Endodermal cell (in vitro differentiated cells): ENCODE measurements at regions not wholly inside any gene's neighbourhood (a gene's known extent, or its start where the extent isn't known, plus 50 kb on each side); places are given as distances from the start of the nearest gene placed in this dataset.

ENCODE experiments used
- DNase-seq: peaks from one replicate; pipeline ENCODE4 v3.0.0-alpha.2; 2017
- H3K27ac ChIP-seq: 2 replicates; pipeline ENCODE4 v1.5.1; 2013; ENCODE audit warnings: mild to moderate bottlenecking, low read depth, low read length, moderate library complexity
- H3K27me3 ChIP-seq: 2 replicates; pipeline ENCODE4 v1.6.1; 2013; ENCODE audit warnings: mild to moderate bottlenecking, low read length, moderate library complexity; ENCODE audit not compliant: insufficient read depth, control insufficient read depth, poor library complexity, severe bottlenecking
- H3K36me3 ChIP-seq: 2 replicates; pipeline ENCODE4 v1.7.0; 2013; ENCODE audit warnings: mild to moderate bottlenecking, low read length, moderate library complexity; ENCODE audit not compliant: control insufficient read depth, insufficient read depth
- H3K4me1 ChIP-seq: one replicate; pipeline ENCODE4 v1.7.0; 2013; ENCODE audit warnings: low read length; ENCODE audit not compliant: control insufficient read depth, insufficient read depth
- H3K4me3 ChIP-seq: 2 replicates; pipeline ENCODE4 v1.5.1; 2013; ENCODE audit warnings: mild to moderate bottlenecking, low read length, moderate library complexity
- H3K9ac ChIP-seq: 2 replicates; pipeline ENCODE4 v1.6.1; 2013; ENCODE audit warnings: mild to moderate bottlenecking, low read length, moderate library complexity; ENCODE audit not compliant: poor library complexity, severe bottlenecking; ENCODE audit errors: extremely low read depth
- H3K9me3 ChIP-seq: 2 replicates; pipeline ENCODE4 v1.6.1; 2013; ENCODE audit warnings: mild to moderate bottlenecking, low read length, moderate library complexity; ENCODE audit not compliant: control insufficient read depth
- H3K27ac Mint-ChIP-seq: 2 replicates; pipeline ENCODE4 v1.8.0; 2020; ENCODE audit warnings: mixed read lengths
- H3K27me3 Mint-ChIP-seq: 2 replicates; pipeline ENCODE4 v1.8.0; 2021; ENCODE audit warnings: mild to moderate bottlenecking, mixed read lengths; ENCODE audit not compliant: insufficient read depth
- H3K36me3 Mint-ChIP-seq: 2 replicates; pipeline ENCODE4 v1.8.0; 2020; ENCODE audit warnings: low read depth, mixed read lengths
- H3K4me1 Mint-ChIP-seq: 2 replicates; pipeline ENCODE4 v1.8.0; 2020; ENCODE audit warnings: mixed read lengths
- H3K4me3 Mint-ChIP-seq: 2 replicates; pipeline ENCODE4 v1.8.0; 2020; ENCODE audit warnings: mild to moderate bottlenecking, moderate library complexity, mixed read lengths
- H3K9me3 Mint-ChIP-seq: 2 replicates; pipeline ENCODE4 v1.8.0; 2020; ENCODE audit warnings: mild to moderate bottlenecking, mixed read lengths
- WGBS, 2 experiments: methylation state at CpG; one replicate each; pipeline versions ENCODE4 v1.1.5 to v1.1.7; 2013; ENCODE audit warnings: missing lambda C conversion rate in 2 of 2, mixed read lengths in 1 of 2; ENCODE audit not compliant: insufficient coverage in 1 of 2, insufficient read length in 1 of 2; 5-methylcytosine and 5-hydroxymethylcytosine counted together
- TF ChIP-seq, protein P1 (sequence below): fragments of 200-600 bp; sonication (generic); conservative IDR thresholded peaks from 2 replicates; pipeline ENCODE4 v1.5.0; 2021; ENCODE audit warnings: antibody characterized with exemption, mild to moderate bottlenecking

DNA sequence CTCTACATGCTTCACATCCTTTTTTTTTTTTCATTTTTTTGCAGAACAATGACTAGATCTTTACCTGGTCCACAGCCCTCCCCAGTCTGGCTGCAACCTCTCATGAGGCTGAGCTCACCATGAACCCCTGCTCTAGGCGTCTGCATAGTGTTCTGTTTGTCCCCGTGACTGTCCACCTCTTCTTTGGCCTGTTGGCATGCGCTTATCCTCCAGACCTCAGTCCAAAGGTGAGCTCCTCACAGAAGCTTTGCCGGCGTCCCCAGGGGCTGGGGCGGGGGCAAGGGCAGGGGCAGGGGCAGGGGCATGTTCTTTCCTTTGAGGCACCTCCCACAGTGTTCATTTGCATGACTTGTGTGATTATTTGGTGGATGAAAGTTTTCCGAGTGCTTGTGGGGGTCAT lies 218.4 kb upstream of the ZNF32 start:
- no peaks in the 10 kb centered on the region for H3K9me3 ChIP-seq
- no peaks in the 10 kb centered on the region for H3K9me3 Mint-ChIP-seq
- H3K27ac ChIP-seq: no peak overlapping the region
- WGBS, 2 experiments: 83 to 96% methylated on average over 2 to 7 of the region's 7 CpGs
- TF ChIP-seq, protein P1, sequence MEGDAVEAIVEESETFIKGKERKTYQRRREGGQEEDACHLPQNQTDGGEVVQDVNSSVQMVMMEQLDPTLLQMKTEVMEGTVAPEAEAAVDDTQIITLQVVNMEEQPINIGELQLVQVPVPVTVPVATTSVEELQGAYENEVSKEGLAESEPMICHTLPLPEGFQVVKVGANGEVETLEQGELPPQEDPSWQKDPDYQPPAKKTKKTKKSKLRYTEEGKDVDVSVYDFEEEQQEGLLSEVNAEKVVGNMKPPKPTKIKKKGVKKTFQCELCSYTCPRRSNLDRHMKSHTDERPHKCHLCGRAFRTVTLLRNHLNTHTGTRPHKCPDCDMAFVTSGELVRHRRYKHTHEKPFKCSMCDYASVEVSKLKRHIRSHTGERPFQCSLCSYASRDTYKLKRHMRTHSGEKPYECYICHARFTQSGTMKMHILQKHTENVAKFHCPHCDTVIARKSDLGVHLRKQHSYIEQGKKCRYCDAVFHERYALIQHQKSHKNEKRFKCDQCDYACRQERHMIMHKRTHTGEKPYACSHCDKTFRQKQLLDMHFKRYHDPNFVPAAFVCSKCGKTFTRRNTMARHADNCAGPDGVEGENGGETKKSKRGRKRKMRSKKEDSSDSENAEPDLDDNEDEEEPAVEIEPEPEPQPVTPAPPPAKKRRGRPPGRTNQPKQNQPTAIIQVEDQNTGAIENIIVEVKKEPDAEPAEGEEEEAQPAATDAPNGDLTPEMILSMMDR: no peak
- H3K4me3 ChIP-seq: no peak overlapping the region
- DNase-seq: no peak
- H3K4me1 Mint-ChIP-seq: no peaks in the 10 kb centered on the region
- H3K27me3 ChIP-seq: no peaks in the 10 kb centered on the region
- no peaks in the 10 kb centered on the region for H3K36me3 ChIP-seq
- no peak overlapping the region for H3K27ac Mint-ChIP-seq
- H3K36me3 Mint-ChIP-seq: no peaks in the 10 kb centered on the region
- H3K4me3 Mint-ChIP-seq: no peak overlapping the region
- no peak overlapping the region for H3K9ac ChIP-seq
- no peaks in the 10 kb centered on the region for H3K4me1 ChIP-seq
- no peaks in the 10 kb centered on the region for H3K27me3 Mint-ChIP-seq

DNA sequence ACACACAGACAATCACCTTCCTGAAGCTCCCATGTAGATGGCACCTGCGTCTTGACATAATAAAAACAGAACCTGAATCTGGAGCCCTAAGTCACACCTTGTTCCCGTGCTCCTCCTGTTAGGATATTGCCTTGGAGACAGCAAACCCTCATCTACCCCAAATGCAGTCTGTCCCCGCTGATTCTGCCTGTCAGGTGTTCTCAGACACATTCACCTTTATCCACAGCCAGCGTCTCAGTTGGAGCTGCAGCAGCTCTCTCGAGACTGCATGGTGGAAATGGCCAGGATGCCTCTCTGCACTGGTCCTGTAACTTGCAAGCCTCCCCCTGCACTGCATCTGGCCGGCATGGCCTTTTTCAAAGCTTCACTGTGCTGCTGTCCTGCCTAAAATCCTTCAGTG lies 218.0 kb upstream of the ZNF32 start:
- no peaks in the 10 kb centered on the region for H3K27me3 ChIP-seq
- Mint-ChIP-seq H3K36me3 (no peaks in the 10 kb centered on the region), H3K27me3 (no peaks in the 10 kb centered on the region), H3K4me1 (no peaks in the 10 kb centered on the region), H3K27ac (no peak overlapping the region), H3K9me3 (no peaks in the 10 kb centered on the region), H3K4me3 (no peak overlapping the region)
- no peaks in the 10 kb centered on the region for H3K9me3 ChIP-seq
- no peak overlapping the region for H3K27ac ChIP-seq
- H3K4me3 ChIP-seq: no peak overlapping the region
- TF ChIP-seq, protein P1: no peak
- H3K36me3 ChIP-seq: no peaks in the 10 kb centered on the region
- 82 to 85% methylated on average over 6 of the region's 6 CpGs for WGBS, 2 experiments
- H3K9ac ChIP-seq: no peak overlapping the region
- no peaks in the 10 kb centered on the region for H3K4me1 ChIP-seq
- no peak for DNase-seq

DNA sequence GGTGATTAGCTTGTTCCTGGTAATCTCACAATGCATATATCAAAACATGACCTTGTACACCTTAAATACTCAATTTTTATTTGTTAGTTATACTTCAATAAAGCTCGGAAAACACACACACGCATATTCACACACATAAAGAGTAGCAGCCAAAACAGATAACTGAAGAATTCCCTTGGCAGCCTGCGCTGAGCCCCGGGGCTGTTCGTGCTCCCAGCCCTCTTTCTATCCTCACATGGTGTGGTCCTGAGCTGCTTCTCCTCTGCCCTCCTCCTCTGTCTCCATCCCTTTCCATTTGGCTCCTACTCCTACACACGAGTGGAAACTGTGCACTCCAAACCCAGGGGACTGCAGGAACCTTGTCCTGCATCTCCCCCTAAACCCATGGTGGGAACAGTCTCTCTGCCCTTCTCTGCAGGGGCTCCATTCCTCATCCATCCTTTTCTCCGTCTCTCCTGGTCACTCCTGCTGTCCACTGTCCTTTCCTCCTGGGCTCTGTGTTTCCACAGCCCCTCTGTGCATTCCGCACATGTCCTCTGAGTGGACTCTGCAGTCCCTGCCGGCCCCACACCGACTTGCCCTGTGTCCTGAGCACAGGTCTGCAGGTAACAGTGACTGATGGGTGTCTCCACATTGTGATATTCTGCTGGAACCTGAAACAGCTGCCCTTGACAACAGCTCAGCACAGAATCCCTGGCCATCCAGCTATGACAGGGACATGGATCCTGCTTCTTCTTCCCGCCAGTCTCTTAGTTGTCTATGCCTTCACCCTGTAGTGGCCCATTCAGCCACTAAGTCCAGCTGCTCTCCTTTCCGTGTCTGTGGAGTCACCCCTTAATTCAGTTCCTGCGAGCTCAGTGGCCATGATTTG lies 216.8 kb upstream of the ZNF32 start:
- H3K9ac ChIP-seq: no peak overlapping the region
- H3K27me3 ChIP-seq: no peaks in the 10 kb centered on the region
- Mint-ChIP-seq H3K27ac (no peak overlapping the region), H3K4me3 (no peak overlapping the region), H3K9me3 (no peaks in the 10 kb centered on the region), H3K36me3 (no peaks in the 10 kb centered on the region), H3K4me1 (no peaks in the 10 kb centered on the region), H3K27me3 (no peaks in the 10 kb centered on the region)
- no peaks in the 10 kb centered on the region for H3K4me1 ChIP-seq
- DNase-seq: peak; percentile 18
- WGBS, 2 experiments: 86 to 89% methylated on average over 13 of the region's 13 CpGs
- H3K9me3 ChIP-seq: no peaks in the 10 kb centered on the region
- TF ChIP-seq, protein P1: no peak
- no peak overlapping the region for H3K4me3 ChIP-seq
- no peaks in the 10 kb centered on the region for H3K36me3 ChIP-seq
- no peak overlapping the region for H3K27ac ChIP-seq
